PC-9 (cell line): ENCODE measurements at regions not wholly inside any gene's neighbourhood (a gene's known extent, or its start where the extent isn't known, plus 50 kb on each side); places are given as distances from the start of the nearest gene placed in this dataset.

Experiments
- BruUV-seq: library from RNA; stranded (reverse); fragments of 400-500 nt; replicated peaks from 2 replicates; lab custom pipeline; 2021; lab: Mats Ljungman, UMichigan
- CTCF ChIA-PET: fragments of 300-600 bp; sonication (Branson Sonifier 250); formaldehyde crosslinking; loops from one replicate; lab custom pipeline; 2022; ENCODE audit warnings: antibody characterized with exemption; lab: Charles Lee
- POLR2A ChIA-PET: fragments of 300-600 bp; sonication (Branson Sonifier 250); formaldehyde crosslinking; loops from one replicate; lab custom pipeline; 2022; ENCODE audit warnings: antibody characterized with exemption; ENCODE audit not compliant: unreplicated experiment; lab: Charles Lee
- DNase-seq, 2 experiments: peaks; one replicate each; pipeline versions ENCODE4 v3.0.0 to v3.0.0-alpha.2; 2015 to 2022; ENCODE audit warnings: mixed read lengths in 1 of 2
- H2AFZ ChIP-seq: fragments of 200-600 bp; sonication (generic); 2 replicates; pipeline ENCODE4 v1.8.1; 2017; ENCODE audit warnings: antibody characterized with exemption
- H3F3A ChIP-seq: fragments of 200-600 bp; sonication (generic); 2 replicates; pipeline ENCODE4 v1.8.1; 2017; ENCODE audit warnings: antibody characterized with exemption, mild to moderate bottlenecking, low read depth; ENCODE audit not compliant: insufficient read depth
- H3K27ac ChIP-seq: fragments of 200-600 bp; sonication (generic); 2 replicates; pipeline ENCODE4 v1.6.1; 2016; ENCODE audit warnings: mixed run types
- H3K27me3 ChIP-seq: fragments of 200-600 bp; sonication (generic); 2 replicates; pipeline ENCODE4 v1.6.1; 2016; ENCODE audit warnings: low read depth, mixed run types; ENCODE audit not compliant: insufficient read depth
- H3K36me3 ChIP-seq: fragments of 200-600 bp; sonication (generic); 2 replicates; pipeline ENCODE4 v1.6.1; 2016; ENCODE audit warnings: low read depth, mixed run types
- H3K4me1 ChIP-seq: fragments of 200-600 bp; sonication (generic); replicated peaks from 2 replicates; pipeline ENCODE4 v1.6.1; 2016; ENCODE audit warnings: mixed run types; ENCODE audit not compliant: insufficient read depth
- H3K4me2 ChIP-seq: fragments of 200-600 bp; sonication (generic); 2 replicates; pipeline ENCODE4 v1.6.1; 2017; ENCODE audit warnings: mixed run types
- H3K4me3 ChIP-seq: fragments of 200-600 bp; sonication (generic); 2 replicates; pipeline ENCODE4 v1.6.1; 2016; ENCODE audit warnings: mixed run types
- H3K79me2 ChIP-seq: fragments of 200-600 bp; sonication (generic); 2 replicates; pipeline ENCODE4 v1.6.1; 2017; ENCODE audit warnings: low read depth, mixed run types
- H3K9me2 ChIP-seq: fragments of 200-600 bp; sonication (generic); 2 replicates; pipeline ENCODE4 v1.8.1; 2017; ENCODE audit warnings: mild to moderate bottlenecking; ENCODE audit not compliant: insufficient read depth
- H3K9me3 ChIP-seq: fragments of 200-600 bp; sonication (generic); 2 replicates; pipeline ENCODE4 v1.8.1; 2016; ENCODE audit warnings: low read depth; ENCODE audit not compliant: insufficient read depth
- H4K20me1 ChIP-seq: fragments of 200-600 bp; sonication (generic); 2 replicates; pipeline ENCODE4 v1.8.1; 2017; ENCODE audit not compliant: insufficient read depth
- EZH2 ChIP-seq: fragments of 200-600 bp; sonication (generic); IDR thresholded peaks from 2 replicates; pipeline ENCODE4 v1.8.0; 2017; ENCODE audit warnings: antibody characterized with exemption, low read depth
- intact Hi-C: fragments of 100-400 bp; cut with micrococcal nuclease; formaldehyde crosslinking; loops from one replicate; pipeline ENCODE4 v1.10.0; 2022; ENCODE audit not compliant: unreplicated experiment
- TF ChIP-seq, protein P1 (sequence below): fragments of 200-600 bp; sonication (generic); conservative IDR thresholded peaks from 2 replicates; pipeline ENCODE4 v1.6.1; 2017; ENCODE audit warnings: mixed run types, antibody characterized with exemption, mild to moderate bottlenecking, moderate library complexity

DNA sequence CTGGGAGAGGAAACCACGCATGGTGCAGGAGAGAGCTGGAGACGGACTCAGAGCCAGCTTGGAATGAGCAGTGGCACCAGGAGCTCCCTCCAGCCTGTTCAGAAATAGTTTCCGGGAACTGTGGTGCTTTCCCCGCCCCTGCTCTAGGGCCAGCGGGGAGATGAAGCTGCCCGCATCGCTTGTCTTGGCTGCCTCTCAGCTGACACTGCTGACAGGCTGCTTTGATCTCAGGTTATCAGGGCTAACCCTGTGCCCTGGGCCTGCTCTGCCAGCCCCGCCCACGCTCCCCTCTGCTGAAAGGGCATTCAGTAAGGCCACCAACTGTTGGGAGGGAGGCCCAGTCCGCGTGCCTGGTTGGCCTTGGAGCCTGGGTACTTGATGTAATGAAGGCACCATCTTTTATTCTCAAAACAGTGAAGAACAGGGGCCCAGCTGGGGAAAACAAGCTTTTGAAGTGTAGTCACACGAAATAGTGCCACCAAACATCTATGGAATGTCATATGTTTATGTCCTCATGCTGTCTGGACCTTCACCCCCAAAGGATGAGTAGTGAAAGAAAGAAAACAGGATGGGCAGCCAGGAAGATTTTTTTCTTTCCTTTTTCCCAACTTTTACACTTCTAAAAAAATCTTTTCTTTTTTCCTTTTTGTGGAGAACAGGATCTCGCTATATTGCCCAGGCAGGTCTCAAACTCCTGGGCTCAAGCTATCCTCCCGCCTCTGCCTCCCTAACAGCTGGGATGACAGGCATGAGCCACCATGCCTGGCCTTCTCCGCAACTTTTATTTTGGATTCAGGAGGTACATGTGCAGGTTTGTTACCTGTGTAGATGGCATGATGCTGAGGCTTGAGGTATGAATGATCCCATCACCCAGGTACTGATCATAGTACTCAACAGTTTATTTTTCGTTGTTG lies 115.9 kb upstream of the TBX3 start:
- Histone ChIP-seq H2AFZ (no peak overlapping the region), H3K27me3 (peaks cover 10% of the 10 kb centered on the region), H3K36me3 (no peaks in the 10 kb centered on the region), H3K79me2 (no peaks in the 10 kb centered on the region), H3K9me3 (no peaks in the 10 kb centered on the region), H3F3A (no peaks in the 10 kb centered on the region), H4K20me1 (no peaks in the 10 kb centered on the region), H3K4me1 (no peaks in the 10 kb centered on the region), H3K4me3 (no peak overlapping the region), H3K27ac (no peak overlapping the region), H3K4me2 (no peak overlapping the region), H3K9me2 (no peaks in the 10 kb centered on the region)
- ChIA-PET POLR2A (no interaction called here), CTCF (no interaction called here)
- no peak for DNase-seq
- no peak for TF ChIP-seq EZH2
- TF ChIP-seq, protein P1, sequence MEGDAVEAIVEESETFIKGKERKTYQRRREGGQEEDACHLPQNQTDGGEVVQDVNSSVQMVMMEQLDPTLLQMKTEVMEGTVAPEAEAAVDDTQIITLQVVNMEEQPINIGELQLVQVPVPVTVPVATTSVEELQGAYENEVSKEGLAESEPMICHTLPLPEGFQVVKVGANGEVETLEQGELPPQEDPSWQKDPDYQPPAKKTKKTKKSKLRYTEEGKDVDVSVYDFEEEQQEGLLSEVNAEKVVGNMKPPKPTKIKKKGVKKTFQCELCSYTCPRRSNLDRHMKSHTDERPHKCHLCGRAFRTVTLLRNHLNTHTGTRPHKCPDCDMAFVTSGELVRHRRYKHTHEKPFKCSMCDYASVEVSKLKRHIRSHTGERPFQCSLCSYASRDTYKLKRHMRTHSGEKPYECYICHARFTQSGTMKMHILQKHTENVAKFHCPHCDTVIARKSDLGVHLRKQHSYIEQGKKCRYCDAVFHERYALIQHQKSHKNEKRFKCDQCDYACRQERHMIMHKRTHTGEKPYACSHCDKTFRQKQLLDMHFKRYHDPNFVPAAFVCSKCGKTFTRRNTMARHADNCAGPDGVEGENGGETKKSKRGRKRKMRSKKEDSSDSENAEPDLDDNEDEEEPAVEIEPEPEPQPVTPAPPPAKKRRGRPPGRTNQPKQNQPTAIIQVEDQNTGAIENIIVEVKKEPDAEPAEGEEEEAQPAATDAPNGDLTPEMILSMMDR = no peak
- intact Hi-C loops = no loop called here
- BruUV-seq = no TSS peak

DNA sequence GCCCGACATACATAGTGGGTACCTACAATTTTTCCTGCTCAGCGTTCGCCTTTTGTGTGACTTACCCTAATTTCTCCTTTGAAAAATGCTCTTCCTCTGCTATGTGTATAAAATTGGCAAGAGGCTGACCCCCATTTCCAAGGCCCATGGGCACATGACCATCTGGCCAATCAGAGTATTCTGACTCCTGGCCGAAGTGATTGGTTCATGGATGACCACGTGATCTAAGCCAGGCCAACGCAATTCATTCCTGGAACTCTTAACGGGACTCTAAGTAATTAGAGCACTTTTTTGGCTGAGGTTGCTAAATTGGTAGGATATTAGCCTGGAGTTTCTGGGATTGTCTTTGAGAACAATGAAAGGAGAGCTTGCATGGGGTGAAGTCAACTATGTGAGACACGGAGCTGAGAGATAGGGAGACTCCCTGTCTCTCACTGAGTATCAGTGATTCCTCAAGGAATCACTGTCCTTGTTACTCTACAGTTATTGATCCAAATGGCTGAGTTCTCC lies 110.1 kb upstream of the TBX3 start:
- no peaks in the 10 kb centered on the region for H4K20me1 ChIP-seq
- H3K4me1 ChIP-seq = no peaks in the 10 kb centered on the region
- H2AFZ ChIP-seq = no peak overlapping the region
- no peak overlapping the region for H3K4me3 ChIP-seq
- no peak overlapping the region for H3K4me2 ChIP-seq
- no peaks in the 10 kb centered on the region for H3F3A ChIP-seq
- no TSS peak for BruUV-seq
- ChIA-PET POLR2A (no interaction called here), CTCF (no interaction called here)
- H3K27me3 ChIP-seq = peaks cover 34% of the 10 kb centered on the region; the same call in 1 of the 2 replicates
- DNase-seq = no peak
- H3K36me3 ChIP-seq = no peaks in the 10 kb centered on the region
- H3K79me2 ChIP-seq = no peaks in the 10 kb centered on the region
- no peak overlapping the region for H3K27ac ChIP-seq
- no peaks in the 10 kb centered on the region for H3K9me2 ChIP-seq
- no peaks in the 10 kb centered on the region for H3K9me3 ChIP-seq
- intact Hi-C loops = no loop called here
- TF ChIP-seq EZH2 = no peak
- TF ChIP-seq, protein P1 = no peak

DNA sequence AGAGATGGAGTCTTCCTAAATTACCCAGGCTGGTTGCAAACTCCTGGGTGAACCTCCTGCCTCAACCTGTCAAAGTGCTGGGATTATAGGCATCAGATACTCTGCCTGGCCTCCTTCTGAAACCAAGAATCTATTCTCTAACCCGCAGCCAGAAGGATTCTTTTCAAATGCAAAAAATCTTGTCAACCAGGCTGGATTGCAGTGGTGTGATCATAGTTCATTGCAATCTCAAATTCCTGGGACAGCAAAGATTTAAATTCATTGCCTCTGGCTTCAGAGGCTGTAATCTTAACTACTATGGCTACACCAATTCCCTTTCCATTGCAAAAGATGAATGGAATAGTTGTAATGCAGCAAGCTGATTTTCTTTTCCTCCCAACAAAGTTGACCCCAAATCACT lies 106.3 kb upstream of the TBX3 start:
- Histone ChIP-seq H3K27me3 (peaks cover 53% of the 10 kb centered on the region), H3F3A (no peaks in the 10 kb centered on the region), H2AFZ (no peak overlapping the region), H3K9me2 (no peaks in the 10 kb centered on the region), H3K4me2 (no peak overlapping the region), H3K27ac (no peak overlapping the region), H3K4me1 (no peaks in the 10 kb centered on the region), H3K36me3 (no peaks in the 10 kb centered on the region), H4K20me1 (no peaks in the 10 kb centered on the region), H3K4me3 (no peak overlapping the region), H3K79me2 (no peaks in the 10 kb centered on the region), H3K9me3 (no peaks in the 10 kb centered on the region)
- no peak for DNase-seq
- TF ChIP-seq, protein P1 = no peak
- TF ChIP-seq EZH2 = no peak
- BruUV-seq = no TSS peak
- intact Hi-C loops = no loop called here
- CTCF ChIA-PET = no interaction called here
- POLR2A ChIA-PET = no interaction called here
